HS-27A (cell line): ENCODE measurements at regions not wholly inside any gene's neighbourhood (a gene's known extent, or its start where the extent isn't known, plus 50 kb on each side); places are given as distances from the start of the nearest gene placed in this dataset.
A peak's percentile ranks its signal among the peaks of the same experiment; 100 is the strongest.
"Not testable (repeated sequence)": the region's sequence is repeated elsewhere in the genome, so short reads cannot be mapped to it uniquely, and the experiment has no call there.

ENCODE experiments used
- DNase-seq: peaks from one replicate; pipeline ENCODE4 v3.0.0-alpha.2; 2012; ENCODE audit warnings: low read depth, missing footprints

GRCh38 chr4:31187979-31188378 lies 467.8 kb downstream of the PCDH7 start:
- peak; percentile 4 for DNase-seq

- no peak for DNase-seq
Measured at GRCh38 chr4:31189938-31190337, 469.8 kb downstream of the PCDH7 start.

- DNase-seq: no peak
Measured at GRCh38 chr4:31190671-31191070, 470.5 kb downstream of the PCDH7 start.

GRCh38 chr4:31192341-31192740 lies 472.2 kb downstream of the PCDH7 start:
- DNase-seq: no peak

GRCh38 chr4:31193521-31193920 lies 473.4 kb downstream of the PCDH7 start:
- DNase-seq: no peak

- no peak for DNase-seq
Measured at GRCh38 chr4:31194823-31195222, 474.7 kb downstream of the PCDH7 start.

GRCh38 chr4:31199644-31200043 lies 479.5 kb downstream of the PCDH7 start:
- DNase-seq: no peak

- not testable (repeated sequence) for DNase-seq
Measured at GRCh38 chr4:31202054-31202453, 481.9 kb downstream of the PCDH7 start.

GRCh38 chr4:31204874-31205273 lies 484.7 kb downstream of the PCDH7 start:
- DNase-seq: no peak

GRCh38 chr4:31220921-31221320 lies 500.8 kb downstream of the PCDH7 start:
- no peak for DNase-seq

GRCh38 chr4:31228068-31228467 lies 507.9 kb downstream of the PCDH7 start:
- DNase-seq: no peak

GRCh38 chr4:31230594-31230993 lies 510.4 kb downstream of the PCDH7 start:
- no peak for DNase-seq

GRCh38 chr4:31234494-31234893 lies 514.3 kb downstream of the PCDH7 start:
- DNase-seq: no peak

GRCh38 chr4:31234901-31235300 lies 514.7 kb downstream of the PCDH7 start:
- no peak for DNase-seq

GRCh38 chr4:31236020-31236638 lies 516.0 kb downstream of the PCDH7 start:
- no peak for DNase-seq

GRCh38 chr4:31236639-31237173 lies 516.5 kb downstream of the PCDH7 start:
- no peak for DNase-seq

GRCh38 chr4:31237233-31237632 lies 517.1 kb downstream of the PCDH7 start:
- DNase-seq: no peak

- DNase-seq: no peak
Measured at GRCh38 chr4:31239886-31240285, 519.7 kb downstream of the PCDH7 start.

GRCh38 chr4:31241504-31242106 lies 521.4 kb downstream of the PCDH7 start:
- DNase-seq: no peak

- no peak for DNase-seq
Measured at GRCh38 chr4:31246856-31247255, 526.7 kb downstream of the PCDH7 start.

GRCh38 chr4:31259119-31259518 lies 539.0 kb downstream of the PCDH7 start:
- no peak for DNase-seq

GRCh38 chr4:31261632-31262031 lies 541.5 kb downstream of the PCDH7 start:
- no peak for DNase-seq

GRCh38 chr4:31266094-31266493 lies 545.9 kb downstream of the PCDH7 start:
- DNase-seq: not testable (repeated sequence)
